ENCODE measurements at regions not wholly inside any gene's neighbourhood (a gene's known extent, or its start where the extent isn't known, plus 50 kb on each side); places are given as distances from the start of the nearest gene placed in this dataset.

DNA sequence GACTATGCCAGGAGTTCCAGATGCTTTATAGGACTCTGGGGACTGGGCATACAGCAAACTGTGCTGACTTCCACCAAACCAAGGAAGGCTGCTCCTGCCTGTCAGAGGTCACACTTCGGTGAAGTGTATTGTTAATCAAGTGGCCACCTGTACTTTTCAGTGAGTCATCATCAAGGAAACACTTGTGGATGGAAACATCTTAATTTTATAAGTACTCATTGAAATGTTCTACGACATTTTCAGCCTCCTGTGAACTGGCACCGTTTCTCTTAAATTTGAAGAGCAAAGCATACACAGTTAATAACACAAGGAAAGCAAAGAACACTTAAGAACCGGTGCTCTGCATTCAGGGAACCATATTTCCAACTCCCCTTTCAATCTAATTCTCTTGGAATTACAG, 801.7 kb upstream of the DPPA4 start:
- DNase-seq (ENCODE audit: low spot score in 2 of 2) (no peak), ATAC-seq (no peak)
- Mint-ChIP-seq H3K27ac (no peak overlapping the region), H3K9me3 (peaks cover 4 to 6% of the 10 kb centered on the region in 2 donors), H3K36me3 (peaks cover 0 to 13% of the 10 kb centered on the region in 2 donors)

DNA sequence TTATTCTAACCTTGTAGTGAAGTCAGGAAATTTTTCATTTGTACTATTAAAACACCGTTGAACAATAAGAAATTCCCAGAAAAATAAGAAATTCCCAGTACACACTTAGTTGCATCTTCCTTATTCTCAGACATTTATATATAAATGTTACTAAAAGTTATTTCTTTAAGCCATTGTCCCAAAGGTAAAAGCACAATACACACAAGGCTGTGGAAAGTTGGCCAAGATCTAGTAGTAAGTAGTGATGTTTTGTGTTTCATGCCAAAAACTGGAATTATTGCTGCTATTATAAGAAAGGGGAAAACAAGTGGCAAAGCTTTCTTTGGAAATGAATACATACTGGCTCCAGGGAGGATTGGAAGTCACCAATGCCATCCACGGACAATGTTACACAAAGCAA, 802.5 kb upstream of the DPPA4 start:
- peaks cover 0 to 4% of the 10 kb centered on the region in 2 donors for H3K9me3 Mint-ChIP-seq
- no peak overlapping the region for H3K27ac Mint-ChIP-seq
- H3K36me3 Mint-ChIP-seq, result peaks cover 0 to 7% of the 10 kb centered on the region in 2 donors
- DNase-seq (ENCODE audit: low spot score in 2 of 2) (no peak), ATAC-seq (no peak)

DNA sequence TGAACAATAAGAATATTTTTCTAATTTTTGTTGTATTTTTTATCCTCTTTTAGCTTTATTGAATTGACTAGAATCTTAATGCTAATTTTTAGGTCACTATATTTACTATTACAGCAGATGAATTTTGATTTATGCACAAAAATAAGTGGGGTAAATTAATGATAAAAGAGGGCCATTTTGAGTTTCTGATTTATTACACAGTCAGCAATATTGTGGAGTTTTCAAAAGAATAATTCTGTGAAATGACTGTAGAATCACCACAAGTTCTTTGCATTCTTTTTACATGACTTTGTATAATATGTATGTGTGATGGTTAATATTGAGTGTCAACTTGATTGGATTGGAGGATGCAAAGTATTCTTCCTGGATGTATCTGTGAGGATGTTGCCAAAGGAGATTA, 812.4 kb upstream of the DPPA4 start:
- Mint-ChIP-seq H3K9me3 (no peaks in the 10 kb centered on the region), H3K27ac (no peak overlapping the region), H3K36me3 (no peaks in the 10 kb centered on the region)
- ATAC-seq (no peak), DNase-seq (ENCODE audit: low spot score in 2 of 2) (no peak)

DNA sequence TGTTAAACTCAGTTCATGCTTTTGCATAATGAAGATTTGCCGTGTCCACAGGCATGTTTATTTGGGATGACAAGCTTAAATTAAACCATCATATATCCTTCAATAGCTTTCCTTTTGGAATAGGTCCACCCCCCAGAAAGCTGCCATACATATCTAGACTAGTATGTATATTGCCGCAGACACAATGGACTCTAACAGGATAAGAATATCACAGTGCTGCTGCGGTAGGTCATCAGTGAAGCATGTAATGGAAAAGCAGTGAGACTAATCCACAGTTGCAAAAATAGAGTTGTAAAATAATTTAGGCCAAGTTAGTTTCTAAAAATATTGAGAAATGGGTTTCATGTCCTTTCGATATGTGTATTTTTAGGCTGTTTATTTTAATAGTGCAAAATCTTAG, 819.9 kb upstream of the DPPA4 start:
- DNase-seq (ENCODE audit: low spot score in 2 of 2) (no peak), ATAC-seq (no peak)
- Mint-ChIP-seq H3K27ac (no peak overlapping the region), H3K9me3 (no peaks in the 10 kb centered on the region), H3K36me3 (no peaks in the 10 kb centered on the region)

DNA sequence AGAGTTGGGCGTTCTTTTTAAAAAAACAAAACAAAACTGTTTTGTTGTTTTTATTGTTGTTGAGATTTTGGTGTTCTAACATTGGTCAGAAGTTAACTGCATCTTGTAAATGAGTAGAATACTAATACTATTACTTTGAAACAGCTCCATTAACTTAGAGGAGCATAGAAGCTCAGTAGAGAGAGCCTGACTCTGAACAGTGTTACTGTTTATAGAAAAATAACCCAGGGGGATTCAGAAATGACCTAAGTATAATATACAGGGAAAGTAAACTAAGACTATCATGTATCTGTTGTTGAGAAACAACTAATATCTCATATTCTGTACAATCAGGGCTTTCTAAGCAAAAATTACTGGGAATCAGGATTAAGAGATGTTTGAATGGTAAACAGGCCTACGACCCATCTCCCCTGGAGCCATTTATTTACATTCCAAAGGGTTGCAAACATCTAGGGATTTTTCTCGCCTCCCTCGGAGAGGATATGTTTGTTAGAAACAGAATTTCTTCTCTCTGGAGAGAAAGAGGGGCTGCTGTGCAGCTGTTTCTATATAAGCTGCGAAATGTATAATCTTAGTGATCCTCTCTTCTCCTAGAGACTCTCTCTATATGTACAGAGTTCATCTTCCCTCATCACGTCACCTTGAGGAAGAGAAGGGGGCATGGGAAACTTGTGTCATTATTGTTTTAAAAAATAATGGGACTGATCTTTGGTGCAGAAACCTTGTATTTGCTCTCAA, 827.5 kb upstream of the DPPA4 start:
- H3K36me3 Mint-ChIP-seq, result no peaks in the 10 kb centered on the region
- no peak for ATAC-seq
- no peak overlapping the region for H3K27ac Mint-ChIP-seq
- DNase-seq (ENCODE audit: low spot score in 2 of 2), result no peak
- no peaks in the 10 kb centered on the region for H3K9me3 Mint-ChIP-seq

DNA sequence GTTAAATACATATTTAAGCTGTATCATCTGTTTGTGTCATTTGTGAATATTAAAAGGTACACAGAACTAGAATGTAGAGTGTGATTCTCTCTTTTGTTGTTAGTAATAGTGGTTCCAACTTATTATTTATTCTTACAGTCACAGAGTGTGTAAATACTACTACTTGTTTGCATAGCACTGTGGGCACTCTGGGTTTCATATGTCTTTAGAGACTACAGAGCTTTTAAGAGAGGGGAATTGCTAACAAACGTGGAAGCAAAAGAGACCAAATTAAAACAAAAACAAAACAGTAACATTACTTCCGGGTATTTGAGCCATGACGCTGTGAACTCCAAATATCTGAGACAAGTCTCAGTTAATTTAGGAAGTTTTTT, 828.0 kb upstream of the DPPA4 start:
- ATAC-seq (no peak), DNase-seq (ENCODE audit: low spot score in 2 of 2) (no peak)
- Mint-ChIP-seq H3K27ac (no peak overlapping the region), H3K9me3 (no peaks in the 10 kb centered on the region), H3K36me3 (no peaks in the 10 kb centered on the region)

DNA sequence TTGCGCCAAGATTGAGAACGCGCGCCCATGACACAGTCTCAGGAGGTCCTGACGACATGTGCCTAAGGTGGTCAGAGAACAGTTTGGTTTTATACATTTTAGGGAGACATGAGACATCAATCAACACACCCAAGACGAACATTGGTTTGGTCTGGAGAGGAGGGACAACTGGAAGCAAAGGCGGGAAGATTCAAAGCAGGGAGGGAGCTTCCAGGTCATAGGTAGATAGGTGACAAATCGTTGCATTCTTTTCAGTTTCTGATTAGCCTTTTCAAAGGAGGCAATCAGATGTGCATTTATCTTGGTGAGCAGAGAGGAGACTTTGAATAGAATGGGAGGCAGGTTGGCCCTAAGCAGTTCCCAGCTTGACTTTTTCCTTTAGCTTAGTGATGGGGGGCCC, 828.4 kb upstream of the DPPA4 start:
- no peak overlapping the region for H3K27ac Mint-ChIP-seq
- H3K36me3 Mint-ChIP-seq, result no peaks in the 10 kb centered on the region
- ATAC-seq (no peak), DNase-seq (ENCODE audit: low spot score in 2 of 2) (no peak)
- H3K9me3 Mint-ChIP-seq, result no peaks in the 10 kb centered on the region

DNA sequence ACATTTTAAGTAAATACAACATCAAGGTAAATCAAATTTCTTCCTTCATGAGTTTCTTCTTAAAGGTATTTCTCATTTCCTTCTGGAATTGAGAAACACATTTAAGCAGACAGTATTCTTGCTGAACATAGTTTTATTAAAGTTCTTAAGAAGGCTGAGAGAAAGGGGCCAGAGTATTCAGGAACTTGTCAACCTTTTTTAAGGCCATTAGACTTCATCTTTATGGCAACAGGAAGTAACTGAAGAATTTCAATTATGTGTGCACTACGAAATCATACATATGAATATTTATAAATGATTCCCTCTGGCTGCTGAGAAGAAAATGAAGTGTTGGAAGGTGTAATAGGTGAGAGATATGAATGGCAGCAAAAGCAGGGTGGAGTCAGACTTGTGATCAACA, 829.4 kb upstream of the DPPA4 start:
- ATAC-seq (no peak), DNase-seq (ENCODE audit: low spot score in 2 of 2) (no peak)
- no peaks in the 10 kb centered on the region for H3K36me3 Mint-ChIP-seq
- H3K27ac Mint-ChIP-seq, result no peak overlapping the region
- no peaks in the 10 kb centered on the region for H3K9me3 Mint-ChIP-seq

DNA sequence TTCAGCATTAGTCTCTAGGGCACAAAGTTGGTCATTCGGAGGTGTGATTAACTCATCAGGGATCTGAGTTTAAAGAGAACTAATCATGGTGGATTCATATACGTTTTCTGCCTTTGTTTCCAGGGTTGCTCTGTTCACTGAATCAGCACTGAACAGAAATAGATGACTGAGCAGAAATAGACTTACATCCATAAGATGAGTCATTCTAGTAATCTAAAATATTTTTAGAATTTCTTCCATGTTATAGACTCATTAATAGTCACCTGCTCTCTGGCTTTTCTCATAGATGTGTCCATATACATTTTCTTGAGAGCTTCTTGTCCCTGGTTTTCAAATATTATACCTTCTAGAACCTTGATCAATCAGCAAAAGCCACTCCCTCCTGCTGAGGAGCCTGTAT, 837.6 kb upstream of the DPPA4 start:
- H3K9me3 Mint-ChIP-seq, result no peaks in the 10 kb centered on the region
- ATAC-seq, result no peak
- no peaks in the 10 kb centered on the region for H3K36me3 Mint-ChIP-seq
- H3K27ac Mint-ChIP-seq, result no peak overlapping the region
- no peak for DNase-seq (ENCODE audit: low spot score in 2 of 2)

DNA sequence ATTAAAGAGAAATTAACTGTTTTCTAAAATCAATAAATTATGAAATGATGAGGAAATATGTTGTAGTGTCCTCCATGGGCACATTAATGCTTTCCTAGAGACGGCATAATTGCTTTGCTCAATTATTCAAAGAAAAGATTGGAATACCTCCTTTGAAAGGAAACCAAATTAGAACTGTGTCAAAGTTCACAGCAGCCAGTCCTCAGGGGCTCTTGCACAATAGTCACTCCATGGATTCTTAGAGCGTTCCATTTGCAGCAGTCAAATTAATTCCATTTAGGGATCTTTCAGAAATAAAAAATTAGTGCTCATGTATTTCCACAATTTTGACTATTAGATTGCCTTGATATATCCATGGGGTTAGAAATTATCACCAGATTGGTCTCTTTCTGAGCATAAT, 841.6 kb upstream of the DPPA4 start:
- H3K36me3 Mint-ChIP-seq, result no peaks in the 10 kb centered on the region
- ATAC-seq (no peak), DNase-seq (ENCODE audit: low spot score in 2 of 2) (no peak)
- H3K9me3 Mint-ChIP-seq, result no peaks in the 10 kb centered on the region
- no peak overlapping the region for H3K27ac Mint-ChIP-seq

DNA sequence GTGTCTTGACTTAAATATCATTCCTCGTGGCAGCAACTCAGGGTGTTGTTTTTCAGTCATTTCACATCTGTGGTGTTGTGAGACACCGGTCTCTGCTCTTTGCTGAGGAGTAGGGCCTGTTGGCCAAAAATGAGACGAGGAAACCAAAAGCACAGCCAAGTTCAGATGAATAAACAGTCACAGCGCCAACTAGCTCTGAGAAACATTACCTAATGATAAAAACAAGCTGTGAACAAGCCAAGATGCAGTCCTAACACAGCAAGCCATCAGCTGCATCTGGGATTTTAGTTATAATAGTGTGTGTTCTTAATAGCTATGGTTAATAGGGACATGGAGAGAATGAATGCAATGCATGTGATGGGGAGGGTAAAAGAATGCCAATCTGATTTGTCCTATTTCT, 843.4 kb upstream of the DPPA4 start:
- no peaks in the 10 kb centered on the region for H3K36me3 Mint-ChIP-seq
- no peaks in the 10 kb centered on the region for H3K9me3 Mint-ChIP-seq
- ATAC-seq (no peak), DNase-seq (ENCODE audit: low spot score in 2 of 2) (no peak)
- H3K27ac Mint-ChIP-seq, result no peak overlapping the region

DNA sequence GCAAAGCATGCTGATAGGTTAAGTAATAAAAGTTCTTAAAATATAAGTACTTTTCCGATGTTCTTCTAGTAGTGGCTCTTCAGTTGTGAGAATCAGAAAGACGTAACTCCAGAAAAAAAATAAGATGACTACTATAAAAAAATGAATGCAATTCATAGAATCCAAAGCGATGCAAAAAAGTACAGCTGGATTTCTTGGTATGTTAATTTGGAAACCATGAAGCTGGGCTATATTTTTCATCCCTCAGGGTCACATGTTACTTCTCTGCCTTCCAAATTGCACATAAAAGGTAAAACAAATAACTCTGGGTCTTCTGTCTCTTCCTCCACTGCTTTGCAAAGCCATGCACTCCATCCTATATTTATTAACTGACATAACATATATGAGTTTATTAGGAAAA, 843.9 kb upstream of the DPPA4 start:
- ATAC-seq (no peak), DNase-seq (ENCODE audit: low spot score in 2 of 2) (no peak)
- Mint-ChIP-seq H3K9me3 (no peaks in the 10 kb centered on the region), H3K27ac (no peak overlapping the region), H3K36me3 (no peaks in the 10 kb centered on the region)

DNA sequence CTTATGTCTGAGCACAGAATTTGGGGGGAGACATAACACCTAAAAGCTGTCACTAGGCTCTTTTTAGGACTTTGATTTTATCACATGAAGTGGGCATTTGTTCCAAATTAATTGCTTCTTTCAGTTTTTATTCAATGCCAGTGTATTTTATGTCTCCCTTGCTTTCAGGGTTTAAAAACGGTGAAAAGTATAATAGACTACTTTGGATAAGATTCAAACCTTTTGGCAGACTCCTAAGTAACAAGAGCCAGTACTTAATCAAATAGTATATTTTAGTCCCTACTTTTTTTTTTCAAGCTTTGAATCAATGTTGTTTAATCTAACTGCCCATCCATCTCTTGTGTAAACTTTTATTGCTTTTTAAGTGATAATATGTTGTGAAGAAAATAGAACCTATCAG, 847.2 kb upstream of the DPPA4 start:
- Mint-ChIP-seq H3K36me3 (no peaks in the 10 kb centered on the region), H3K9me3 (no peaks in the 10 kb centered on the region), H3K27ac (no peak overlapping the region)
- DNase-seq (ENCODE audit: low spot score in 2 of 2), result no peak
- ATAC-seq, result no peak

DNA sequence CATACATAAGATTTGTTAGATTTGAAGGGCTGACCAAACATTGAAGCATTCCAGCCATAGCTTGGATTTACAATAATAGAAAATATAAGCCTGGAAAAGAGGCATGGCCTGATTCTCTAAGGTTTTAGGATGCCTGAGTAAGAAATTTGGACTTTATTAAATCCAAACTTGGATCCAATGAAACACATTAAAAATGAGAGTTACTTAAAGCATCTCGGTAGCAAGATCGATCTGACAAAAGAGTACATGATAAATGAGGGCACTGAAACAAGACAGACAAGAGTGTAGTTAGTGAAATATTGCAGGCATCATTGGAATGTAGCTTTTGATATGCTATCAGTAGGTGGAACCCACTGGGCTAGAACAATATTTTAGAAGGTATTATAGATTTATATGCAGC, 855.7 kb upstream of the DPPA4 start:
- Mint-ChIP-seq H3K27ac (no peak overlapping the region), H3K36me3 (no peaks in the 10 kb centered on the region), H3K9me3 (no peaks in the 10 kb centered on the region)
- ATAC-seq (no peak), DNase-seq (ENCODE audit: low spot score in 2 of 2) (no peak)

DNA sequence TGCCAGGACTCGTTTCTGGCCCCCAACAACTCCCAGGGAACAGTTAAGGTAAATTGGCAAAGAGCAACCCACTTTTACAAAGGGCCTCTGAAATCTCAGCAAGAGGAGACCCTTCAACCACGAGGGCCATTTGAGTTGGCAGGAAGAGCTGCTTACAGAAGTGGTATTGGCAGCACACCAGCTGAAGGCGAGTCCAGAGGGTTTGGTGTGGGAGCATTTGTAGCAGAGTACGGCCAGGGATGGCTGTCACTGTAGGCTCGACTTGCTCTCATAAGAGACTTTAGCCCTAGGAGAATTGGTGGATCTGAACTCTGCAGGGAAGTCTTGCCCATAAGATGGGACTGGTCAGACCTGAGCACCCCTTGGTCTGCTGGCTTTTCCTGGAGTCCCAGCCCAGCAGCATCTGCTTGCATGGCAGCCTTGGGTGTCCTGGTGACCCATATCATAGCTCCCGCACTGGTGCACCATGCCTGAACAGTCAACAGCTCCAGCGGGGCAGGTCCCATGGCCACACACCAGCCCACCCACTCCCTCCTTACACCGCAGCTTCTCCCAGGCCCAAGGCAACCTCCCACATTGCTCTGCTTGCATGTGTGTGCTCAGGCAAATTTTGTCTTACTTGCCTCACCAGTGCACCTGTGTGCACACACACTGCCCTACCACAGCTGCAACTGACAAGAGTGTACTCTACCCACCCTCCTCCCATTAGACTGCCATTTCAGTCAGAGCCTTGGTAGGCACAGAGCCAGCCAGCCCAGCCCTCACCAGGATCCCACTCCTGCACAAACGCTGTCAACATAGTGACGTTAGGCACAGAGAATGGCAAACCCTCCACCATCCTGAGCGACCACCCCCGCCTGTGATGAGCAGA, 861.6 kb upstream of the DPPA4 start:
- no peaks in the 10 kb centered on the region for H3K36me3 Mint-ChIP-seq
- H3K27ac Mint-ChIP-seq, result no peak overlapping the region
- ATAC-seq (no peak), DNase-seq (ENCODE audit: low spot score in 2 of 2) (no peak)
- peaks cover 1 to 10% of the 10 kb centered on the region in 2 donors for H3K9me3 Mint-ChIP-seq

DNA sequence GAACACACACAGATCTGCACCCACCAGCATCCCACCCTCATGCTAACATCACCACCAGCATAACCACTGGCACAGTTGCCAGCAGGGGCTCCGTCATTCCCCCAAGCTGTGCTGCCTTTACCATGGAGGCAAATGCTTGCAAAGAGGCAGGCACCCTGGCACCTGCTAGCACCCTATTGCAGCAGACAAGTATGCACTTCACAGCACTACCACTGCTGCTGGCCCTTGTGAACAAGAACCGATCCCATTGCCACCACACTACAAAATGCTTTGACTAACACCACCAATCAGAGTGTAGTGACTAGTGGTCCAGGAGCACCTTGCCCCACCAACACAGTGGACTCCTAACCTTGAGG, 862.2 kb upstream of the DPPA4 start:
- DNase-seq (ENCODE audit: low spot score in 2 of 2), result no peak
- ATAC-seq, result no peak
- H3K27ac Mint-ChIP-seq, result no peak overlapping the region
- peaks cover 4 to 10% of the 10 kb centered on the region in 2 donors for H3K9me3 Mint-ChIP-seq
- H3K36me3 Mint-ChIP-seq, result no peaks in the 10 kb centered on the region

DNA sequence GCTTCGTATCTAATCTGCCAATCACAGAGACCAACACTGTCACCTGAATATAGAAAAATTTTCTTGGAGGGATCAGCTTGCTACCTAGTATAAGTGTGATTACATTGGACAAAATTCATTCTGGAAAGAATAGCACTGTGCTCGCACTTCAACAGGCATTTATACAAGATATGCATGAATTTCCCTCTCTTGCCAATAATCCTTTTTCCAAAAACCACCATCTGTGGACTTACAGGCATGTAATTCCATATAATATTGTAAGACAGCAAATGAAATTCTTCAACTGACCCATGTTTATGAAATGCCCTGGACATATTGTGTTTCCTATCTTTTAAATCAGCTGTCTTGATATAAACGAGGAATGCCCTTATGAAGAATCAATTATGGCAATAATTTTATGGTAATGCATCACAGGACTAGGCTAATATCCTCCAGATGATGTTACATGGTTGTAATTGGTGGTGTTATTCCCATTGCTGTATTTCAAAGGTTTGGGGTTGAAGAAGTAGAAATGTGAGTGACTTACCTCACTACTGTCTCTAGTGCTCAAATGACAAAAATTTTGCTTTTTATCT, 861.4 kb upstream of the NECTIN3 start:
- DNase-seq (ENCODE audit: low spot score in 2 of 2) (no peak), ATAC-seq (no peak)
- Mint-ChIP-seq H3K36me3 (no peaks in the 10 kb centered on the region), H3K27ac (no peak overlapping the region), H3K9me3 (peaks cover 0 to 9% of the 10 kb centered on the region in 2 donors)

DNA sequence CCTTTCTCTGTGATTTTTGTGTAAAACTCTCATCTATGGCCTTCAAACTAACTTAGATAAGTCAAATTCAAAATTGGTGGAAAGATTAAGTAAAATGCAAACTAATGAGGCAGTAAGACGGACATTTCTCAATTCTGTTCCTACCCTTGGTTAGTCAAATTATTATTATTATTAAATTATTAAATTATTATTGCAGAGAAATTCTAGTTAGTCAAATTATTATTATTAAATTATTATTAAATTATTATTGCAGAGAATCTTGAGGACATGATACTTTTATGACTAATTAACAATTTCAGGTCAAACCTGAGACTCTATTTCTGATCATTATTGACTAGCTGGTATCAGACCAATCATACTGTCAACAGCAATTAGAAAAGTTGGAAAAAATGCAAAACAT, 845.0 kb upstream of the NECTIN3 start:
- DNase-seq (ENCODE audit: low spot score in 2 of 2), result no peak
- no peaks in the 10 kb centered on the region for H3K9me3 Mint-ChIP-seq
- no peak overlapping the region for H3K27ac Mint-ChIP-seq
- ATAC-seq, result no peak
- H3K36me3 Mint-ChIP-seq, result no peaks in the 10 kb centered on the region

All from activated naive CD4-positive, alpha-beta T cell treated with anti-CD3 and anti-CD28 coated beads, Interleukin-2, amount 50 U/mL, for 72 hours (primary cell).